GM12891 (cell line): ENCODE measurements at regions not wholly inside any gene's neighbourhood (a gene's known extent, or its start where the extent isn't known, plus 50 kb on each side); places are given as distances from the start of the nearest gene placed in this dataset.

Experiments used
- DNase-seq: peaks from one replicate; pipeline ENCODE4 v3.0.0; 2011; ENCODE audit warnings: low spot score; ENCODE audit not compliant: insufficient read length
- FAIRE-seq: peaks from 2 replicates; lab custom pipeline; 2011; peaks lifted over from hg19 to GRCh38; lab: Jason Lieb, UNC
- PAX5 ChIP-seq: IDR thresholded peaks from 2 replicates; pipeline ENCODE4 v1.6.1; 2011; ENCODE audit warnings: low read length, moderate library complexity, mild to moderate bottlenecking; ENCODE audit not compliant: insufficient read depth, severe bottlenecking
- POLR2A ChIP-seq: IDR thresholded peaks from 2 replicates; pipeline ENCODE4 v1.6.1; 2011; ENCODE audit warnings: low read depth, low read length, control low read depth
- POLR2AphosphoS5 ChIP-seq: IDR thresholded peaks from 2 replicates; pipeline ENCODE4 v1.6.1; 2011; ENCODE audit warnings: low read depth, low read length, control low read depth
- POU2F2 ChIP-seq: IDR thresholded peaks from 2 replicates; pipeline ENCODE4 v1.6.1; 2011; ENCODE audit warnings: low read depth, mild to moderate bottlenecking, control low read depth, low read length, moderate library complexity
- SPI1 ChIP-seq: IDR thresholded peaks from 2 replicates; pipeline ENCODE4 v1.6.1; 2011; ENCODE audit warnings: low read depth, low read length, control low read depth
- TAF1 ChIP-seq: IDR thresholded peaks from 2 replicates; pipeline ENCODE4 v1.6.1; 2011; ENCODE audit warnings: low read depth, low read length, control low read depth

DNA sequence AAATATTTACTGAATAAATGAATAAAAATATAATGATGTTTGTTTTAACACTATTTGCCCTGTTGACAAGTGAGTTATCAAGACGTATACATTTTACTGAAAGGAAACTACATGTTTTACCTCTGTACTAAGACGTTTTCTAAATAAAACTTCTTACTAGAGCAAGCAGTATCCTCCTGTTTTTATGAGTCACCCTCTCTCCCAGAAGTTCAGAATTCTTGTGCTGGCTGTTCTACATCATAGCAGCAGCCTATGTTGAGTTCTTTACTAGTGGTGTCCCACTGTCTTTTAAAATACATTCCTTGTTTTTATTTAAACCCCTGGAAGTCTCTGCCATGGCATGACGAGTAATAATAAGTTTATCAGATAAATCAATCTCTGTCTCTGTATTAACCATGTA is 297.4 kb downstream of the CALCRL start:
- no peak for DNase-seq
- FAIRE-seq, result no peak
- TF ChIP-seq POLR2A (no peak), POU2F2 (no peak), POLR2AphosphoS5 (no peak), SPI1 (no peak), PAX5 (no peak), TAF1 (no peak)

- no peak for TF ChIP-seq POLR2AphosphoS5
- no peak for TF ChIP-seq SPI1
- no peak for TF ChIP-seq TAF1
- TF ChIP-seq POLR2A, result no peak
- no peak for TF ChIP-seq POU2F2
- no peak for DNase-seq
- no peak for FAIRE-seq
Measured at GRCh38 chr2:187148059-187148714, 299.2 kb upstream of the ZSWIM2 start.

- TF ChIP-seq POLR2AphosphoS5, result no peak
- no peak for TF ChIP-seq SPI1
- no peak for TF ChIP-seq TAF1
- TF ChIP-seq POU2F2, result no peak
- TF ChIP-seq PAX5, result no peak
- TF ChIP-seq POLR2A, result no peak
- FAIRE-seq (no peak), DNase-seq (no peak)
Measured at GRCh38 chr2:187143537-187143936, 294.6 kb upstream of the ZSWIM2 start.

DNA sequence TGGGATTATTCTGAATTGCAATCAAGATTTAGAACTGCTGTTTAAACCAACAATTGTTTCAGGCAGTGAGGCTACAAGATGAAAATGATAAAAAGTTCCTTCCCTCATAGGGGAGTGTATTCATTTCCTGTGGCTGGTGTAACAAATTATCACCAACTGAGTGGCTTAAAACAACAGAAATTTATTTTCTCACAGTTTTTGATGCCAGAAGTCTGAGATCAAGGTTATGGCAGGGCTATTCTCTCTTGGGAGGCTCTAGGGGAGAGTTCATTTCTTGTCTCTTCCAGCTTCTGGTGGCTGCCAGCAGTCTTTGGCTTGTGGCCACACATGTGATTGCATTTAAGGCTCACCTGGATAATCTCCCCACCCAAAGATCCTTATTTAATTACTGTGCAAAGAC is 290.5 kb upstream of the ZSWIM2 start:
- no peak for DNase-seq
- FAIRE-seq, result no peak

GRCh38 chr2:187138265-187138664 is 289.3 kb upstream of the ZSWIM2 start:
- FAIRE-seq (no peak), DNase-seq (peak; percentile 0)
- TF ChIP-seq POU2F2 (no peak), TAF1 (no peak), POLR2A (no peak), POLR2AphosphoS5 (no peak), PAX5 (no peak), SPI1 (no peak)

More for the DNA sequence above, 290.5 kb upstream of the ZSWIM2 start:
- TF ChIP-seq SPI1, result no peak
- no peak for TF ChIP-seq TAF1
- TF ChIP-seq POLR2AphosphoS5, result no peak
- TF ChIP-seq POU2F2, result no peak
- no peak for TF ChIP-seq PAX5
- no peak for TF ChIP-seq POLR2A

DNA sequence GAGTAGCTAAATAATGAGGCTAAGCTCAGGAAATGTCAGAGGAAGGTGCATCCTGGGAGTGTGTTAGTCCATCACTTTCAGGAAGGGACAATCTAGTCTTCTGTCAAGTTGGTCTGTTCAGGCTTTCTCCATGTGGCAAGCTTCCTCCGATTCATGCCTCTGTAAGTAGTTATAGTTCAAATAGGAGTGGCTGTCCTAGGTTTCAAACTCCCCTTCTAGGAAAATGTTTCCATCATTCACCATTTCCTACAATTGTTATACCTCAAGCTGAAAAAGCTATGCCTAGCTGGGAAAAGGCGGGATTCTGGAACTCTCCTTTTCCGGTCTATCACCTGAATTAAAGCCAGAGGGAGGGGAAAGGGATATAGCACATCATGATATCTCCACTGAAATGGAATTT is 287.7 kb upstream of the ZSWIM2 start:
- FAIRE-seq (no peak), DNase-seq (no peak)
- TF ChIP-seq PAX5 (no peak), POLR2AphosphoS5 (no peak), SPI1 (no peak), POLR2A (no peak), TAF1 (no peak), POU2F2 (no peak)

GRCh38 chr2:187134306-187134705 is 285.3 kb upstream of the ZSWIM2 start:
- FAIRE-seq, result no peak
- no peak for DNase-seq
- TF ChIP-seq SPI1 (no peak), POU2F2 (no peak), POLR2A (no peak), TAF1 (no peak), POLR2AphosphoS5 (no peak), PAX5 (no peak)

- no peak for TF ChIP-seq PAX5
- TF ChIP-seq POLR2AphosphoS5, result no peak
- TF ChIP-seq POLR2A, result no peak
- TF ChIP-seq SPI1, result no peak
- TF ChIP-seq TAF1, result no peak
- no peak for TF ChIP-seq POU2F2
- DNase-seq, result no peak
- FAIRE-seq, result no peak
Measured at GRCh38 chr2:187129868-187130267, 280.9 kb upstream of the ZSWIM2 start.

GRCh38 chr2:187129306-187129705 is 280.3 kb upstream of the ZSWIM2 start:
- FAIRE-seq (no peak), DNase-seq (no peak)
- TF ChIP-seq PAX5 (no peak), SPI1 (no peak), TAF1 (no peak), POLR2AphosphoS5 (no peak), POLR2A (no peak), POU2F2 (no peak)
